SU-DHL-6 (cell line): ENCODE measurements at regions not wholly inside any gene's neighbourhood (a gene's known extent, or its start where the extent isn't known, plus 50 kb on each side); places are given as distances from the start of the nearest gene placed in this dataset.

ENCODE experiments used
- H2AFZ ChIP-seq: fragments of 200-600 bp; sonication (generic); 2 replicates; pipeline ENCODE4 v1.6.1; 2014; ENCODE audit warnings: low read depth, mild to moderate bottlenecking, moderate library complexity, mixed read lengths, antibody characterized with exemption, low read length; ENCODE audit not compliant: severe bottlenecking
- H3F3A ChIP-seq: fragments of 200-600 bp; shearing (Covaris generic); 2 replicates; pipeline ENCODE4 v1.6.0; 2016; ENCODE audit warnings: antibody characterized with exemption, mild to moderate bottlenecking; ENCODE audit not compliant: insufficient read depth
- H3K27ac ChIP-seq: fragments of 200-600 bp; sonication (generic); 2 replicates; pipeline ENCODE4 v1.5.1; 2016; ENCODE audit warnings: low read depth, mild to moderate bottlenecking, low read length, moderate library complexity, mixed read lengths
- H3K27me3 ChIP-seq: fragments of 200-600 bp; sonication (generic), shearing (Covaris generic); 2 replicates; pipeline ENCODE4 v1.6.0; 2014; ENCODE audit warnings: mild to moderate bottlenecking, low read length
- H3K36me3 ChIP-seq: fragments of 200-600 bp; sonication (generic); 2 replicates; pipeline ENCODE4 v1.6.1; 2014; ENCODE audit warnings: mild to moderate bottlenecking, low read length, mixed read lengths
- H3K4me2 ChIP-seq: fragments of 300-600, 200-600 bp; shearing (Covaris generic), sonication (generic); 2 replicates; pipeline ENCODE4 v1.6.0; 2014; ENCODE audit warnings: low read length, low read depth, mild to moderate bottlenecking; ENCODE audit not compliant: poor library complexity, severe bottlenecking
- H3K4me3 ChIP-seq: fragments of 200-600 bp; sonication (generic); 2 replicates; pipeline ENCODE4 v1.5.1; 2014; ENCODE audit warnings: antibody characterized with exemption, low read length, mild to moderate bottlenecking, mixed read lengths; ENCODE audit not compliant: insufficient read depth, poor library complexity, severe bottlenecking
- H3K79me2 ChIP-seq: fragments of 200-600 bp; sonication (generic); 2 replicates; pipeline ENCODE4 v1.6.1; 2014; ENCODE audit warnings: mild to moderate bottlenecking, low read length, moderate library complexity; ENCODE audit not compliant: insufficient read depth
- H3K9ac ChIP-seq: fragments of 200-600 bp; sonication (generic); 2 replicates; pipeline ENCODE4 v1.7.0; 2014; ENCODE audit warnings: mild to moderate bottlenecking, low read length
- H3K9me2 ChIP-seq: fragments of 200-600 bp; sonication (generic); replicated peaks from 2 replicates; pipeline ENCODE4 v1.6.1; 2014; ENCODE audit warnings: low read length; ENCODE audit not compliant: insufficient read depth
- H3K9me3 ChIP-seq: fragments of 200-600 bp; sonication (generic); 2 replicates; pipeline ENCODE4 v1.6.1; 2014; ENCODE audit warnings: low read length, mixed read lengths; ENCODE audit not compliant: insufficient read depth
- H4K20me1 ChIP-seq: fragments of 200-600 bp; sonication (generic); 2 replicates; pipeline ENCODE4 v1.6.1; 2014; ENCODE audit warnings: low read depth, mild to moderate bottlenecking, antibody characterized with exemption, low read length, moderate library complexity, mixed read lengths
- EZH2phosphoT487 ChIP-seq: fragments of 200-600 bp; sonication (generic), shearing (Covaris generic); conservative IDR thresholded peaks from 2 replicates; pipeline ENCODE4 v1.6.1; 2018; ENCODE audit warnings: mild to moderate bottlenecking, antibody characterized with exemption, low read length, moderate library complexity, mixed read lengths
- TF ChIP-seq, protein P1 (sequence below): fragments of 200-600 bp; sonication (generic); IDR thresholded peaks from one replicate; pipeline ENCODE4 v1.5.1; 2017; ENCODE audit warnings: antibody characterized with exemption, mild to moderate bottlenecking, low read length, moderate library complexity; ENCODE audit not compliant: insufficient read depth, poor library complexity, severe bottlenecking

DNA sequence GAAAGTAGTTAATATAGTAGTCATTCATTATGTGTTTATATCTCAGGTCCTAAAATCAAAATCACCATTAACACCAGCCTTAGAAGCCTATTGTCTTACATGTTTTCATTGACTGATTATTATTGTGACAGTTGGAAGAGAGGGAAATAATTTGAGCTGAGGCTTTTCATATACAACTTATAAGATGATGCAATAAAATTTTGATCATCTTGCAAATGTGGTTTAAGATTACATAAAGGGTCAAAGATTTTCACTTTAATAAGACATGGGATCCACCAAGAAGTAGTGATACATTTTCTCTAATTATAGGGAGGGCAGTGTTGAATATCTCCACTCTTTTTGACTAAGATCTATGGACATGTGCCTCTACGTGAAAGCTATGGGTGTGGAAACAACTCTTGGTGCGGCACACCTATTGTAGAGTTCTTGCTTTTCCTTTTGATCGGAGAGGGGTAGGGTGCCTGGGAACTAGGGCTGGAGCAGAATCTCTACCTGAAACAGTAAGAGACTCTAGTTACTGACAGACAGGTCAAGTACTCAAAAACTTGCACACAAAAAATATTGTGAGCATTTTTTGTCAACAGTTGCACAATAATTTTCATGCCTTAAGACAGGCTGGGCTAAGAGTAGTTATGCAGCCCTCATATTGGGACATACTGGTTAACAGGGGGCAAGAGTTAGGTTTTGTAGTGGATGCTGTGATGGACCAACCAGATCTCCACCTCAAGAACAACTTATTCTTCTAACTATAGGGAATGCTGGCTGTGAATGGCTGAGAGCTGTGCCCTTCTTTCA is 139.3 kb upstream of the FST start:
- Histone ChIP-seq H3K27me3 (no peaks in the 10 kb centered on the region), H2AFZ (no peak overlapping the region), H3F3A (no peaks in the 10 kb centered on the region), H3K4me3 (no peak overlapping the region), H3K9ac (no peak overlapping the region), H3K36me3 (no peaks in the 10 kb centered on the region), H3K9me3 (no peaks in the 10 kb centered on the region), H3K79me2 (no peaks in the 10 kb centered on the region), H3K27ac (no peak overlapping the region), H3K4me2 (no peak overlapping the region), H4K20me1 (no peaks in the 10 kb centered on the region), H3K9me2 (no peaks in the 10 kb centered on the region)
- TF ChIP-seq, protein P1, sequence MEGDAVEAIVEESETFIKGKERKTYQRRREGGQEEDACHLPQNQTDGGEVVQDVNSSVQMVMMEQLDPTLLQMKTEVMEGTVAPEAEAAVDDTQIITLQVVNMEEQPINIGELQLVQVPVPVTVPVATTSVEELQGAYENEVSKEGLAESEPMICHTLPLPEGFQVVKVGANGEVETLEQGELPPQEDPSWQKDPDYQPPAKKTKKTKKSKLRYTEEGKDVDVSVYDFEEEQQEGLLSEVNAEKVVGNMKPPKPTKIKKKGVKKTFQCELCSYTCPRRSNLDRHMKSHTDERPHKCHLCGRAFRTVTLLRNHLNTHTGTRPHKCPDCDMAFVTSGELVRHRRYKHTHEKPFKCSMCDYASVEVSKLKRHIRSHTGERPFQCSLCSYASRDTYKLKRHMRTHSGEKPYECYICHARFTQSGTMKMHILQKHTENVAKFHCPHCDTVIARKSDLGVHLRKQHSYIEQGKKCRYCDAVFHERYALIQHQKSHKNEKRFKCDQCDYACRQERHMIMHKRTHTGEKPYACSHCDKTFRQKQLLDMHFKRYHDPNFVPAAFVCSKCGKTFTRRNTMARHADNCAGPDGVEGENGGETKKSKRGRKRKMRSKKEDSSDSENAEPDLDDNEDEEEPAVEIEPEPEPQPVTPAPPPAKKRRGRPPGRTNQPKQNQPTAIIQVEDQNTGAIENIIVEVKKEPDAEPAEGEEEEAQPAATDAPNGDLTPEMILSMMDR = no peak
- TF ChIP-seq EZH2phosphoT487 = no peak

DNA sequence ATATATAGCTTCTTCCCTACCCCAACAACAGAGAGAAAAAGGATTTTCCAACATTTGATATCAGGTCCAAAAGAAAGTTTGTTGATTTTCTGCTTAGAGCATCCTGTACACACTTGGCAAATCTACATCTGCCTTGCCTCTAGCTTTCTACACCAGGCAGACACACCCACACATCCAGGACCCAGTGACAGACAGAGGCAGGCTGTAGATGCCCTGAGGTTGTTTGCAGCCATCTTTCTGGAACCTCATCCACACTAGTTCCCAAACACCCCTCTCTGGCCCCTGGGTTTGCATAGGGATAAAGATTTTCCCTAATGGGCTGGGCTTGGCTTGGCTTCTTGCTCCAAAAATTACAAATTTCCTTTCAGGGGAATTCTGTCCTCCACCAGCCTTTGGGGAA is 138.2 kb upstream of the FST start:
- Histone ChIP-seq H3K4me2 (no peak overlapping the region), H3K4me3 (no peak overlapping the region), H3K27ac (no peak overlapping the region), H3F3A (no peaks in the 10 kb centered on the region), H3K36me3 (no peaks in the 10 kb centered on the region), H3K27me3 (no peaks in the 10 kb centered on the region), H2AFZ (no peak overlapping the region), H4K20me1 (no peaks in the 10 kb centered on the region), H3K9me3 (no peaks in the 10 kb centered on the region), H3K79me2 (no peaks in the 10 kb centered on the region), H3K9ac (no peak overlapping the region), H3K9me2 (no peaks in the 10 kb centered on the region)
- TF ChIP-seq EZH2phosphoT487 = no peak
- TF ChIP-seq, protein P1 = no peak

DNA sequence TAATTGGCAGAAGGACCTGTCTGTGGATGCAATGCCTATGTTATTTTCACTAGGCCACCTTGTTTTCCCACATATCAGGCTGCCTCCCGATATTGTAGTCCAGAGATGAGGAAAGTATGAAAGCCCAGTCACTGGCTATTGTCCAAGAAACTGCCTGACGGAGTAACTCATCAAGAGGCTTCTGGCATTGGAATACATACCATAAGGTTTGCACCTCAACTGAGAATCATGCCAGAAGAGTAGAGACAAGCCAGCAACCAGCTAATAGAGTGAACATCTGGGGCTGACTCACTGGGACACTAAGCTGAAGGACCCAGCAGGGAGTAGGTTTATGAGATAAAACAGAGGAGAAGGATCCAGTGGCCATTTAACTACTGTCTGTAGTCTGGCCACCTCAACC is 137.2 kb upstream of the FST start:
- Histone ChIP-seq H3K9me2 (no peaks in the 10 kb centered on the region), H3K27me3 (no peaks in the 10 kb centered on the region), H3K36me3 (no peaks in the 10 kb centered on the region), H3K4me2 (no peak overlapping the region), H4K20me1 (no peaks in the 10 kb centered on the region), H3K9ac (no peak overlapping the region), H2AFZ (no peak overlapping the region), H3K79me2 (no peaks in the 10 kb centered on the region), H3F3A (no peaks in the 10 kb centered on the region), H3K4me3 (no peak overlapping the region), H3K9me3 (no peaks in the 10 kb centered on the region), H3K27ac (no peak overlapping the region)
- TF ChIP-seq, protein P1 = no peak
- TF ChIP-seq EZH2phosphoT487 = no peak
